D721Med (cell line): ENCODE measurements at regions not wholly inside any gene's neighbourhood (a gene's known extent, or its start where the extent isn't known, plus 50 kb on each side); places are given as distances from the start of the nearest gene placed in this dataset.

Source experiments
- DNase-seq: peaks from one replicate; pipeline ENCODE4 v3.0.0; 2011; ENCODE audit warnings: low spot score; ENCODE audit not compliant: insufficient read length
- FAIRE-seq: peaks from 2 replicates; lab custom pipeline; 2011; peaks lifted over from hg19 to GRCh38; lab: Jason Lieb, UNC
- TF ChIP-seq, protein P1 (sequence below): IDR thresholded peaks from 2 replicates; pipeline ENCODE4 v1.5.1; 2012; ENCODE audit warnings: mild to moderate bottlenecking, control low read depth; ENCODE audit not compliant: insufficient read depth; ENCODE audit errors: missing control alignments

DNA sequence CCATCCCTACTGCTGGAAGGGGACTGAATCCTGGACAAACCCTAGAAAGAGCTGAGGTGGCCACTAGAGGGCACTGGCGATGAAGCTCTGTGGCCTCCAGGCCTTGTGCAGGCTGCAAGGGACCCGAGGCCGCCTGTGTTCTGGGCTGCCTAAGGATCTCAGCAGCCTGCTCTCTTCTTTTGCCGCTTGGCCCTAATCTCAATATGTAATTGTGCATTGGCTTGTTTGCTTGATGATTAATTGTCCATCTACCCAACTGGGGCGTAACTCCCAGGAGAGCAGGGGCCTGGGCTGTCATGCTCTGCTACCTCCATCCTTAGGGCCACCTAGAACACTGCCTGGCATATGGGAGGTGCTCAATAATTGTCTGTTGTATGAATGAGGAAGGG lies 73.8 kb downstream of the SYNE3 start:
- TF ChIP-seq, protein P1, sequence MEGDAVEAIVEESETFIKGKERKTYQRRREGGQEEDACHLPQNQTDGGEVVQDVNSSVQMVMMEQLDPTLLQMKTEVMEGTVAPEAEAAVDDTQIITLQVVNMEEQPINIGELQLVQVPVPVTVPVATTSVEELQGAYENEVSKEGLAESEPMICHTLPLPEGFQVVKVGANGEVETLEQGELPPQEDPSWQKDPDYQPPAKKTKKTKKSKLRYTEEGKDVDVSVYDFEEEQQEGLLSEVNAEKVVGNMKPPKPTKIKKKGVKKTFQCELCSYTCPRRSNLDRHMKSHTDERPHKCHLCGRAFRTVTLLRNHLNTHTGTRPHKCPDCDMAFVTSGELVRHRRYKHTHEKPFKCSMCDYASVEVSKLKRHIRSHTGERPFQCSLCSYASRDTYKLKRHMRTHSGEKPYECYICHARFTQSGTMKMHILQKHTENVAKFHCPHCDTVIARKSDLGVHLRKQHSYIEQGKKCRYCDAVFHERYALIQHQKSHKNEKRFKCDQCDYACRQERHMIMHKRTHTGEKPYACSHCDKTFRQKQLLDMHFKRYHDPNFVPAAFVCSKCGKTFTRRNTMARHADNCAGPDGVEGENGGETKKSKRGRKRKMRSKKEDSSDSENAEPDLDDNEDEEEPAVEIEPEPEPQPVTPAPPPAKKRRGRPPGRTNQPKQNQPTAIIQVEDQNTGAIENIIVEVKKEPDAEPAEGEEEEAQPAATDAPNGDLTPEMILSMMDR = peak; percentile 86
- FAIRE-seq = peak; percentile 63
- peak; percentile 95 for DNase-seq

DNA sequence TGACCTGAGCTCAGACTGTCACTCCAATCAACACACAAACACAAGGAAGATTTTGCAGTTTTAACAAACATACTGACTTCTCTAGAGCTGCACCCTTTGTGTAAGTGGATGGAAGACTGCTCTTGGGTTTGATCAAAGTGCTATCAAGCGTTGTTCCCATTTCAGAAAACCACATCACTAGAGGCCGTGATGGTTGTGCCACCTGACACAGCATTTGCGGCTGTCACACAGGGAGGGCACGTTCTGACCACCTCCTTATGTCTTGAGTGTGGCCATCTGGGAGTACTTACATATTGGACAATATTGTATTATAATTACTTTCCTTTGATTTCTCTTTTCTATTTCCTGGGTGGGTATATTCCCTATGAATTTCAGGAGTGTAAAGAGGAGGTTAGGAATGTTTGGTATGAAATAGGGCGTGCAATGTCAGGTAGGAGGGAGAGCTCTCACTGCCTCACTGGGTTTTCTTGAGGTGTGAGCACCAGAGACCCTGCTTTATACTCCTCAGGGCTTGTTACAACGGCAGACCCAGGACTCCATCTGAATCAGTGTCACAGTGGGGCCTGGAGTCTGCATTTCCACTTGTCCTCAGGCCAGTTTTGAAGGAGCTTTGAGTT lies 74.3 kb downstream of the SYNE3 start:
- DNase-seq (no peak), FAIRE-seq (no peak)
- TF ChIP-seq, protein P1 = no peak

DNA sequence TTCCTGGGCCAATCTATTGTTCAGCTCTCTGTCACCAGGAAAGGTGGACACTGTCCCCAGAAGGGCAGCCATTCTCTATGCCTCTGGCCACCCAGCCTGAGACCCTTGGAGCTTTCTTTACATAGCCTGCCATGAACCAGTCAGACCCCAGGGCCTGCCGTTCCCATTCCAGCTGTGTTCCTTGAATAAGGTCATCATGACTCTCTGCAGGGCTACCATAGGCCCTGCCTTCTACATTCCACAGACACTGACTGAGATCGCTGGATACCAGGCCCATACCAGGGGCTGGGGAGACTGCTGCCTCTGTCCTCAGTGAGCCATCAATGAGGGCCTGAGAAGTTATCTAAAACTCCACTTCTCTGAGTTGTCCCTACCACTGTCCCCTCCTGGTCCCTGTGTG lies 75.5 kb downstream of the SYNE3 start:
- FAIRE-seq = no peak

DNA sequence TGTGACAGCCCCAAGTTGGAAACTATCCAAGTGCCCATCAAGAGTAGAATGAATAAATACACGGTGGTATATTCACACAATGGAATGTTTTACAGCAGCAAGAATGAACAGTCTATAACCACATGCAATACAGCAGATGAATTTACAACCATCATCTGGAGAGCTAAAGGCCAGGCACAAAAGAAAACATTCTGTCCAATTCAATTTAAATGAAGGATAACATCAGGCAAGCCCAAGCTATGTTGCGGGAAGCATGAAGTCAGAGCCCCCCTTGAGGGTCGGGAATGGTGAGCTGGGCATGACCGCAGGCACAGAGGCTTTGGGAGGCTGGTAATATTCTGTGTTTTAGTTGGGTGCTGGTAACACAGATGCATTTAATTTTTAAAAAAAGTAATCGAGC lies 76.0 kb downstream of the SYNE3 start:
- no peak for DNase-seq
- TF ChIP-seq, protein P1 = no peak
- no peak for FAIRE-seq

More for the DNA sequence above, 75.5 kb downstream of the SYNE3 start:
- TF ChIP-seq, protein P1 = no peak
- no peak for DNase-seq

DNA sequence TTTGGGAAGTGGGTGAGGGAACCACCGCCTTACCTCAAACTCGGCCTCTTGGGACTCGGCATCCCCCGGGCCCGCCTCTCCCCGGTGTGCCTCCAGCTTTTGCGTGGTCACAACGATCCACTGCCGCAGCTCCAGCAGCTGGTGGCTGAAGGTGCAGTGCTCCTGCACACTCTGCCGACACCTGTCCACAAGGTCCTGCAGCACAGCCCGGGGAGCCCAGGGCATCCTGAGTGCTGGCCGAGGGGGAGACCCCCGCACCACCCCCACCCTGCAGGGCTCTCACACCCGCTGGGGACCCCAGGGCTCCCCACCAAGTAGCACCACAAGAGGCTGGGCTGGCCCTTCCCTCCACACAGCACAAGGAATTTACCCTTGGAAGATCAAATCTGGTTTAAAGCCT lies 76.6 kb downstream of the SYNE3 start:
- TF ChIP-seq, protein P1 = no peak
- DNase-seq (no peak), FAIRE-seq (no peak)

DNA sequence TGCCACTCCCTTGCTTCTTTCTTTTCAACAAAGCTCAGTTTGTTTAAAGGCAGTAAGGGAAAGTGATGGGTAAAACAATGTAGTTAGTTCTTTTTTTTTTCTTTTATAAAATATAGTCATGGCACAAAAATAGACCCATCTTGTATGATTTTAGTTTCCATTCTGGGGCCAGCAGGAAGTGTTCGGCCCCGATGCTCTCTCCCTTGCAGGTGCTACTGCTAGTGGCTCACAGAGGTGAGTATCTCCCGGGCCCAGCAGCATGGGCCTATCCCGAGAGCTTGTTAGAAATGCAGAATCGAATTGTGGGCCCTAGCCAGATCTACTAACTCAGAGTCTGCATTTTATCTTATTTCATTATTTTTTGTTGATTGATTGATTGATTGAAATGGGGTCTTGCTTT lies 78.7 kb downstream of the SYNE3 start:
- TF ChIP-seq, protein P1 = no peak
- DNase-seq (no peak), FAIRE-seq (no peak)

DNA sequence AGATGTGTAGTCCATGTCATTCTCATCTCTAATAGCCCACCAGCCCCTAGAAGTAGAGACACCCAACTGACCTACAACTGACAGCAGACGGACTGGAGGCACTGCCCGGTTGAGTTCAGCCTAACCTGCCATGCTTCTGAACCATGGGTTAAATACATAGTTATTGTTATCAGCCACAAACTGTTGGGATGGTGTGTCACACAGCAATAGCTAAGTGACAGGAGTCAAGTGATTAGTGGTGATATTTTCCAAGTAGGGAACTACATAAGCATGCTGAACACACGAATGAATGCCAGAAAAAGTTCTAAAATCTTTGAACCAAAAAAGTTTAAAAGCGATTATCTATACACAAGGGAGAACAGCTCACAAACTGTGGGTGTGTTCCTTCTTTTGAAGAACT lies 80.1 kb downstream of the SYNE3 start:
- FAIRE-seq = no peak

More for the DNA sequence above, 80.1 kb downstream of the SYNE3 start:
- TF ChIP-seq, protein P1 = no peak
- no peak for DNase-seq
